ENCODE measurements at regions not wholly inside any gene's neighbourhood (a gene's known extent, or its start where the extent isn't known, plus 50 kb on each side); places are given as distances from the start of the nearest gene placed in this dataset.

- no peaks in the 10 kb centered on the region for H3K27me3 ChIP-seq (ENCODE audit: control insufficient read depth in 1 of 2, insufficient read depth in 2 of 2, low read length in 2 of 2)
- in situ Hi-C loops (cut with HindIII; ENCODE audit: extremely low pct_ligation_motif_present, low pct_unique_long_range_greater_than_20kb) (loop anchor here (5.0 to 25.0 kb wide), 3 partner anchors 96 to 621 kb away; no protein-coding TSS in a partner anchor), intact Hi-C loops (cut with micrococcal nuclease; ENCODE audit: unreplicated experiment) (loop anchor here (5.0 kb wide), 1 partner anchor 1026 kb away; no protein-coding TSS in a partner anchor)
- FAIRE-seq (no peak), ATAC-seq (no peak), DNase-seq (ENCODE audit: low spot score) (no peak)
- TF ChIP-seq ZNF235 (CRISPR knock-in tag; IDR thresholded peaks at IDR 0.05; ENCODE audit: borderline replicate concordance) (no peak), ARNT2 (CRISPR knock-in tag; IDR thresholded peaks at IDR 0.05; ENCODE audit: low read depth) (no peak), FOXK2 (IDR thresholded peaks at IDR 0.05) (no peak), ATM (IDR thresholded peaks at IDR 0.05; ENCODE audit: borderline replicate concordance) (no peak), IKZF4 (CRISPR knock-in tag; IDR thresholded peaks at IDR 0.05; ENCODE audit: borderline replicate concordance, low read depth, not compliant biosample characterization) (no peak), RFX3 (CRISPR knock-in tag; IDR thresholded peaks at IDR 0.05) (no peak), ZNF24 (IDR thresholded peaks at IDR 0.05) (no peak), MAFK (conservative IDR thresholded peaks at IDR 0.05 in 1 of 2, IDR thresholded peaks at IDR 0.05 in 1 of 2; ENCODE audit: low read length in 2 of 2) (no peak), RBAK (CRISPR knock-in tag; IDR thresholded peaks at IDR 0.05) (no peak), ZNF691 (CRISPR knock-in tag; IDR thresholded peaks at IDR 0.05; ENCODE audit: borderline replicate concordance, low read depth) (no peak)
- TF ChIP-seq, protein P1, sequence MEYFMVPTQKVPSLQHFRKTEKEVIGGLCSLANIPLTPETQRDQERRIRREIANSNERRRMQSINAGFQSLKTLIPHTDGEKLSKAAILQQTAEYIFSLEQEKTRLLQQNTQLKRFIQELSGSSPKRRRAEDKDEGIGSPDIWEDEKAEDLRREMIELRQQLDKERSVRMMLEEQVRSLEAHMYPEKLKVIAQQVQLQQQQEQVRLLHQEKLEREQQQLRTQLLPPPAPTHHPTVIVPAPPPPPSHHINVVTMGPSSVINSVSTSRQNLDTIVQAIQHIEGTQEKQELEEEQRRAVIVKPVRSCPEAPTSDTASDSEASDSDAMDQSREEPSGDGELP (IDR thresholded peaks at IDR 0.05; ENCODE audit: borderline replicate concordance, low read depth): no peak
- TF ChIP-seq, protein P2, sequence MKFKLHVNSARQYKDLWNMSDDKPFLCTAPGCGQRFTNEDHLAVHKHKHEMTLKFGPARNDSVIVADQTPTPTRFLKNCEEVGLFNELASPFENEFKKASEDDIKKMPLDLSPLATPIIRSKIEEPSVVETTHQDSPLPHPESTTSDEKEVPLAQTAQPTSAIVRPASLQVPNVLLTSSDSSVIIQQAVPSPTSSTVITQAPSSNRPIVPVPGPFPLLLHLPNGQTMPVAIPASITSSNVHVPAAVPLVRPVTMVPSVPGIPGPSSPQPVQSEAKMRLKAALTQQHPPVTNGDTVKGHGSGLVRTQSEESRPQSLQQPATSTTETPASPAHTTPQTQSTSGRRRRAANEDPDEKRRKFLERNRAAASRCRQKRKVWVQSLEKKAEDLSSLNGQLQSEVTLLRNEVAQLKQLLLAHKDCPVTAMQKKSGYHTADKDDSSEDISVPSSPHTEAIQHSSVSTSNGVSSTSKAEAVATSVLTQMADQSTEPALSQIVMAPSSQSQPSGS (CRISPR knock-in tag; IDR thresholded peaks at IDR 0.05): no peak
- TF ChIP-seq, protein P3, sequence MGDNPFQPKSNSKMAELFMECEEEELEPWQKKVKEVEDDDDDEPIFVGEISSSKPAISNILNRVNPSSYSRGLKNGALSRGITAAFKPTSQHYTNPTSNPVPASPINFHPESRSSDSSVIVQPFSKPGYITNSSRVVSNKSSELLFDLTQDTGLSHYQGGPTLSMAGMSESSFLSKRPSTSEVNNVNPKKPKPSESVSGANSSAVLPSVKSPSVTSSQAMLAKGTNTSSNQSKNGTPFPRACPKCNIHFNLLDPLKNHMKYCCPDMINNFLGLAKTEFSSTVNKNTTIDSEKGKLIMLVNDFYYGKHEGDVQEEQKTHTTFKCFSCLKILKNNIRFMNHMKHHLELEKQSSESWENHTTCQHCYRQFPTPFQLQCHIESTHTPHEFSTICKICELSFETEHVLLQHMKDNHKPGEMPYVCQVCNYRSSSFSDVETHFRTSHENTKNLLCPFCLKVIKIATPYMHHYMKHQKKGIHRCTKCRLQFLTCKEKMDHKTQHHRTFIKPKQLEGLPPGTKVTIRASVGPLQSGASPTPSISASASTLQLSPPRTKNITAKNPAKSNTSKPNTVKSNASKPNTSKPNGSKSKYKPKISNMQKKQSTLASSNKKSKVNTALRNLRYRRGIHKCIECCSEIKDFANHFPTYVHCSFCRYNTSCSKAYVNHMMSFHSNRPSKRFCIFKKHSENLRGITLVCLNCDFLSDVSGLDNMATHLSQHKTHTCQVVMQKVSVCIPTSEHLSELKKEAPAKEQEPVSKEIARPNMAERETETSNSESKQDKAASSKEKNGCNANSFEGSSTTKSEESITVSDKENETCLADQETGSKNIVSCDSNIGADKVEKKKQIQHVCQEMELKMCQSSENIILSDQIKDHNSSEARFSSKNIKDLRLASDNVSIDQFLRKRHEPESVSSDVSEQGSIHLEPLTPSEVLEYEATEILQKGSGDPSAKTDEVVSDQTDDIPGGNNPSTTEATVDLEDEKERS (CRISPR knock-in tag; IDR thresholded peaks at IDR 0.05): no peak
- H3K4me1 ChIP-seq (ENCODE audit: insufficient read depth, low read length): no peaks in the 10 kb centered on the region
- H3K9me3 ChIP-seq (ENCODE audit: low read length): no peaks in the 10 kb centered on the region
- H3K27ac ChIP-seq (ENCODE audit: extremely low read length, insufficient read depth, low read length): no peak overlapping the region
- WGBS (ENCODE audit: low lambda C conversion rate): 13% methylated on average over 4 of the region's 7 CpGs
- POLR2A ChIA-PET: no interaction called here
- no peaks in the 10 kb centered on the region for H3K36me3 ChIP-seq (replicated peaks in 1 of 2; ENCODE audit: control insufficient read depth in 1 of 2, insufficient read depth in 2 of 2, low read length in 2 of 2)
- no peak overlapping the region for H3K4me3 ChIP-seq (replicated peaks in 1 of 3; ENCODE audit: insufficient read depth in 1 of 3, low read depth in 2 of 3, low read length in 3 of 3)
- BruUV-seq (replicated peaks): no TSS peak
- no peak overlapping the region for H3K9ac ChIP-seq (ENCODE audit: insufficient read depth, low read depth, low read length)
- no peak overlapping the region for H2AFZ ChIP-seq (ENCODE audit: low read length)
- CTCF ChIA-PET (ENCODE audit: low intra/inter-chr PET ratio, low total read pairs): no interaction called here
- no peaks in the 10 kb centered on the region for H4K20me1 ChIP-seq (ENCODE audit: insufficient read depth, low read length)
- H3K4me2 ChIP-seq (ENCODE audit: low read depth, low read length): no peak overlapping the region
- H3K79me2 ChIP-seq (ENCODE audit: insufficient read depth, low read length): no peaks in the 10 kb centered on the region
Observed at GRCh38 chr18:51666763-51667191, 469.3 kb upstream of the MEX3C start.

All from HepG2 (cell line).